HFFc6 (cell line): ENCODE measurements at regions not wholly inside any gene's neighbourhood (a gene's known extent, or its start where the extent isn't known, plus 50 kb on each side); places are given as distances from the start of the nearest gene placed in this dataset.

Experiments
- DNase-seq: peaks from one replicate; pipeline ENCODE4 v3.0.0-alpha.2; 2018
- H3K27ac Mint-ChIP-seq: 2 replicates; pipeline ENCODE4 v1.8.0; 2020; ENCODE audit warnings: mild to moderate bottlenecking, mixed read lengths
- H3K27me3 Mint-ChIP-seq: 2 replicates; pipeline ENCODE4 v1.8.0; 2021; ENCODE audit warnings: mild to moderate bottlenecking, moderate library complexity, mixed read lengths; ENCODE audit not compliant: insufficient read depth
- H3K36me3 Mint-ChIP-seq: 2 replicates; pipeline ENCODE4 v1.8.0; 2021; ENCODE audit warnings: low read depth, mixed read lengths
- H3K4me1 Mint-ChIP-seq: 2 replicates; pipeline ENCODE4 v1.8.0; 2020; ENCODE audit warnings: low read depth, mixed read lengths
- H3K4me3 Mint-ChIP-seq: 2 replicates; pipeline ENCODE4 v1.8.0; 2020; ENCODE audit warnings: mild to moderate bottlenecking, moderate library complexity, mixed read lengths
- H3K9me3 Mint-ChIP-seq: 2 replicates; pipeline ENCODE4 v1.8.0; 2020; ENCODE audit warnings: mild to moderate bottlenecking, mixed read lengths
- TF ChIP-seq, protein P1 (sequence below): fragments of 200-600 bp; sonication (generic); IDR thresholded peaks from 2 replicates; pipeline ENCODE4 v1.5.0; 2021; ENCODE audit warnings: antibody characterized with exemption, mild to moderate bottlenecking

DNA sequence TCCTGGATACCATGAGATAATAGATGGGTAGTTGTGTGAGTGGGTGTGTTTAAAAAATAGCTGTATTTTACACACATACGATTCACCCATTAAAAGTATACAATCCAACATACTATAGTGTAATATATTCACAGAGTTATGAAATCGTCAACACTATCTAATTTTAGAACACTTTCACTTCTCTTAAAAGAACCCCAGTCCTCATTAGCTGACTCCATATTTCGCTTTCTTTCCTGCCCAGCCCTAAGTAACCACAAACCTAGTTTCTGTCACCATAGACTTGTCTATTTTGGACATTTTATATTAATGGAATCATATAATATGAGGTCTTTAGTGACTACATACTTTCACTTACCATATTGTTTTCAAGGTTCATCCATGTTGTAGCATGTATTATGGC lies 63.8 kb upstream of the S1PR3 start:
- no peak overlapping the region for H3K27ac Mint-ChIP-seq
- no peak for DNase-seq
- peaks cover 6% of the 10 kb centered on the region for H3K4me1 Mint-ChIP-seq
- TF ChIP-seq, protein P1, sequence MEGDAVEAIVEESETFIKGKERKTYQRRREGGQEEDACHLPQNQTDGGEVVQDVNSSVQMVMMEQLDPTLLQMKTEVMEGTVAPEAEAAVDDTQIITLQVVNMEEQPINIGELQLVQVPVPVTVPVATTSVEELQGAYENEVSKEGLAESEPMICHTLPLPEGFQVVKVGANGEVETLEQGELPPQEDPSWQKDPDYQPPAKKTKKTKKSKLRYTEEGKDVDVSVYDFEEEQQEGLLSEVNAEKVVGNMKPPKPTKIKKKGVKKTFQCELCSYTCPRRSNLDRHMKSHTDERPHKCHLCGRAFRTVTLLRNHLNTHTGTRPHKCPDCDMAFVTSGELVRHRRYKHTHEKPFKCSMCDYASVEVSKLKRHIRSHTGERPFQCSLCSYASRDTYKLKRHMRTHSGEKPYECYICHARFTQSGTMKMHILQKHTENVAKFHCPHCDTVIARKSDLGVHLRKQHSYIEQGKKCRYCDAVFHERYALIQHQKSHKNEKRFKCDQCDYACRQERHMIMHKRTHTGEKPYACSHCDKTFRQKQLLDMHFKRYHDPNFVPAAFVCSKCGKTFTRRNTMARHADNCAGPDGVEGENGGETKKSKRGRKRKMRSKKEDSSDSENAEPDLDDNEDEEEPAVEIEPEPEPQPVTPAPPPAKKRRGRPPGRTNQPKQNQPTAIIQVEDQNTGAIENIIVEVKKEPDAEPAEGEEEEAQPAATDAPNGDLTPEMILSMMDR = no peak
- H3K27me3 Mint-ChIP-seq = peaks cover 8% of the 10 kb centered on the region
- H3K4me3 Mint-ChIP-seq = no peak overlapping the region
- no peaks in the 10 kb centered on the region for H3K36me3 Mint-ChIP-seq
- no peaks in the 10 kb centered on the region for H3K9me3 Mint-ChIP-seq

DNA sequence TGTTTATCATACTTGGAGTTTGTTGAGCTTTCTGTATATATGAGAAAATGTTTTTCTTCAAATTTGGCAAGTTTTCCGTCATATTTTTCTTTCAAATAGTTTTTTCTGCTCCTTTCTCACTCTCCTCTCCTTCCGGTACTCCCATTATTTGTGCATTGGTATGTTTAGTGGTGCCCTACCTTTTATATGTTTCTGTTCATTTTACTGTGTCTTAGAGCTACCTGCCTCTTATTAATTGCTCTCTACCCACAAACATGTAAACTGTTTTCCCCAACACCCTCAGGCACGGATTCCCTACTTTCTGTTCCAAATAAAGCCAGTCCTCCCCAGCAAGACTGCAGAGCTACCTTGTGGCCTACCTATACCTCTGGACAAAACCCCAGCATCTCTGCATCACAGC lies 60.6 kb upstream of the S1PR3 start:
- TF ChIP-seq, protein P1 = no peak
- Mint-ChIP-seq H3K9me3 (no peaks in the 10 kb centered on the region), H3K4me3 (no peak overlapping the region), H3K4me1 (peaks cover 3% of the 10 kb centered on the region), H3K27ac (no peak overlapping the region), H3K36me3 (no peaks in the 10 kb centered on the region), H3K27me3 (peaks cover 10% of the 10 kb centered on the region)
- DNase-seq = no peak

- Mint-ChIP-seq H3K4me1 (no peaks in the 10 kb centered on the region), H3K27me3 (peaks cover 7% of the 10 kb centered on the region), H3K27ac (no peak overlapping the region), H3K4me3 (no peak overlapping the region), H3K36me3 (no peaks in the 10 kb centered on the region), H3K9me3 (no peaks in the 10 kb centered on the region)
- DNase-seq = no peak
- TF ChIP-seq, protein P1 = no peak
Measured at GRCh38 chr9:88932766-88933165, 58.5 kb upstream of the S1PR3 start.

DNA sequence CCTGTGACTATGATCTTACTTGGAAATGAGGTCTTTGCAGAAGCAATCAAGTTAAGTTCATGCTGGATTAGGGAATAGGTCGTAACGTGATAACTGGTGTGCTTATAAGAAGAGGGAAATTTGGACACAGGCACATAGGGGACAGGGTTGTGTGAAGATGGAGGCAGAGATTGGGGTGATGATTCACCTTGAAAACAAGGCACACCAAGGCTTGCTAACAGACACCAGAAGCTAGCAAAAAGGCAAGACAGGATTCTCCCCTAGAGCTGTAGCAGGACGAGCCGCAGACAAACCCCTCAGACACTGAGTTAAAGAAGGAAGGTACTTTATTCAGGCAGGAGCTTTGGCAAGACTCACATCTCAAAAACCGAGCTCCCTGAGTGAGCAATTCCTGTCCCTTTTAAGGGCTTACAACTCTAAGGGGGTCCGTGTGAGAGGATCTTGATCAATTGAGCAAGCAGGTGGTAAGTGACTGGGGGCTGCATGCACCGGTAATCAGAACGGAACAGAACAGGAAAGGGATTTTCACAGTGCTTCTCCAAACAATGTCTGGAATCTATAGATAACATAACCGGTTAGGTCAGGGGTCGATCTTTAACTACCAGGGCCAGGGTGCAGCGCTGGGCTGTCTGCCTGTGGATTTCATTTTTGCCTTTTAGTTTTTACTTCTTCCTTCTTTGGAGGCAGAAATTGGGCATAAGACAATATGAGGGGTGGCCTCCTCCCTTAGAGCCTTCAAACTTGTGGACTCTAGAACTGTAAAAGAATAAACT lies 57.5 kb upstream of the S1PR3 start:
- no peak overlapping the region for H3K27ac Mint-ChIP-seq
- H3K27me3 Mint-ChIP-seq = peaks cover 7% of the 10 kb centered on the region
- H3K4me1 Mint-ChIP-seq = no peaks in the 10 kb centered on the region
- TF ChIP-seq, protein P1 = no peak
- H3K36me3 Mint-ChIP-seq = no peaks in the 10 kb centered on the region
- H3K9me3 Mint-ChIP-seq = no peaks in the 10 kb centered on the region
- no peak for DNase-seq
- H3K4me3 Mint-ChIP-seq = no peak overlapping the region

DNA sequence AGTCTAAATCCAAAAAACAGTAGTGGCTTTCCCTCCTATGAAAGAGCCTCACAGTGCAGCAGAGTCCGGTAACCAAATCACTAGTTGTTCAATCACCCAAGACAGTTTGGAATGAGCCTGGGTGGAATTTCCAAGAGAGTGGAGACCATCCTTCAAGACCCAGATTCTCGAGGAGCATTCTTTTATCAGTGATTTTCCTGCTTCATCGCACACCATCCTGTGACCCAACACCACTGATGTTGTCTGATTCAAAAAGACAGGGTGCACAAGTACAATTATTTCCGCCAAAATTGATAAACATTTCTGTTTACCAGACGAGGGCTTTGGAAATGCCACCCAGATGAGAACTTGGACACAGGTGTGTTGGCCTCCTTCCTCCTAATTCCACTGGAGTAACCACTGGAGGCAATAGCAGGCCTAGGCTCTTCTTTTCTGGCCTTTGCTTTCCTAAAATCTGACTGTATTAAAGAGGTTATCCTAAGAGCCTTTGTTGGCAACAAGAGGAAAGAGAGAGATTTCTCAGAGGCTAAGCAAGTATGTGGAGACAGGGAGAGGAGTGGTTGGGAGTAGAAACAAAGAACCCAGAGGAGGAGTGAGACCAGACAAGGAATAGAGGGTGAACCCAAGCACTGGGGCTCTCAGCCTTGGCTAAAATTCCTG lies 56.3 kb upstream of the S1PR3 start:
- no peaks in the 10 kb centered on the region for H3K36me3 Mint-ChIP-seq
- no peak overlapping the region for H3K4me3 Mint-ChIP-seq
- H3K27me3 Mint-ChIP-seq = peaks cover 12% of the 10 kb centered on the region
- TF ChIP-seq, protein P1 = no peak
- DNase-seq = no peak
- H3K27ac Mint-ChIP-seq = no peak overlapping the region
- H3K9me3 Mint-ChIP-seq = no peaks in the 10 kb centered on the region
- no peaks in the 10 kb centered on the region for H3K4me1 Mint-ChIP-seq
